GM12875 (cell line): ENCODE measurements at regions not wholly inside any gene's neighbourhood (a gene's known extent, or its start where the extent isn't known, plus 50 kb on each side); places are given as distances from the start of the nearest gene placed in this dataset.

Source experiments
- H3K4me3 ChIP-seq: one replicate; pipeline ENCODE4 v1.5.1; 2011; ENCODE audit warnings: low read depth, low read length, control low read depth
- CTCF ChIP-seq: IDR thresholded peaks from 2 replicates; pipeline ENCODE4 v1.5.1; 2011; ENCODE audit warnings: low read depth, mild to moderate bottlenecking, control low read depth, inconsistent platforms, low read length, moderate library complexity, borderline replicate concordance; ENCODE audit not compliant: insufficient read depth

GRCh38 chr13:29993196-29993595, 142.8 kb upstream of the UBL3 start:
- H3K4me3 ChIP-seq: no peak overlapping the region
- no peak for TF ChIP-seq CTCF

GRCh38 chr13:29991343-29991742, 140.9 kb upstream of the UBL3 start:
- no peak for TF ChIP-seq CTCF
- no peak overlapping the region for H3K4me3 ChIP-seq

- TF ChIP-seq CTCF: no peak
- no peak overlapping the region for H3K4me3 ChIP-seq
Measured at GRCh38 chr13:29987340-29987739, 136.9 kb upstream of the UBL3 start.

- no peak overlapping the region for H3K4me3 ChIP-seq
- TF ChIP-seq CTCF: no peak
Measured at GRCh38 chr13:29980339-29980738, 129.9 kb upstream of the UBL3 start.

GRCh38 chr13:29978211-29978610, 127.8 kb upstream of the UBL3 start:
- TF ChIP-seq CTCF: no peak
- H3K4me3 ChIP-seq: no peak overlapping the region

GRCh38 chr13:29977476-29978120, 127.2 kb upstream of the UBL3 start:
- no peak overlapping the region for H3K4me3 ChIP-seq
- no peak for TF ChIP-seq CTCF

GRCh38 chr13:29976535-29976934, 126.1 kb upstream of the UBL3 start:
- no peak for TF ChIP-seq CTCF
- H3K4me3 ChIP-seq: no peak overlapping the region
